ENCODE measurements at regions not wholly inside any gene's neighbourhood (a gene's known extent, or its start where the extent isn't known, plus 50 kb on each side); places are given as distances from the start of the nearest gene placed in this dataset.

DNA sequence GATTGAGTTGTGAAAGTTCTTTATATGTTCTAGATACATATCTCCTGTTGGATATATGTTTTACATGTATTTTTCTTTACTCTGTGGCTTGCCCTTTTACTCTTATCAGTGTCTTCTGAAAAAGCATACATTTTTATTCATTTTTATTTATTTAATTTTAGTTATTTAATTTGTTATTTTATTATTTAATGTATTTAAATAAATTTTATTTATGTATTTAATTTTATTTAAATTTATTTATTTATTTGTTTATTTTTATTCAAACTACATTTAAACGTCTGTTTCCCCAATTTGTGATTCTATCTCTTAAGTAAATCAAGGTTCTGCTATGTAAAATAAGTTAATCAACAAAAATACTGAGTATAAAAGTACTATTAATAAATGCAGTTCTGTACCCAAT is 279.1 kb upstream of the AKR1E2 start:
- Mint-ChIP-seq H3K36me3 (no peaks in the 10 kb centered on the region), H3K9me3 (no peaks in the 10 kb centered on the region), H3K4me3 (no peak overlapping the region), H3K27me3 (ENCODE audit: low read depth) (no peaks in the 10 kb centered on the region), H3K4me1 (no peaks in the 10 kb centered on the region), H3K27ac (no peak overlapping the region)
- ChIA-PET POLR2A (interaction anchor here (0.7 kb wide), 1 partner anchor 16 kb away, joined by 3 read pairs; no protein-coding TSS in a partner anchor), CTCF (no interaction called here)
- ATAC-seq (no peak), DNase-seq (ENCODE audit: low spot score) (no peak)
- TF ChIP-seq FOXP1 (CRISPR knock-in tag; IDR thresholded peaks at IDR 0.05; ENCODE audit: borderline replicate concordance) (no peak), ESRRA (CRISPR knock-in tag; IDR thresholded peaks at IDR 0.05; ENCODE audit: borderline replicate concordance) (no peak), HMGA2 (CRISPR knock-in tag; IDR thresholded peaks at IDR 0.05) (peak; percentile 98)
- TF ChIP-seq, protein P1, sequence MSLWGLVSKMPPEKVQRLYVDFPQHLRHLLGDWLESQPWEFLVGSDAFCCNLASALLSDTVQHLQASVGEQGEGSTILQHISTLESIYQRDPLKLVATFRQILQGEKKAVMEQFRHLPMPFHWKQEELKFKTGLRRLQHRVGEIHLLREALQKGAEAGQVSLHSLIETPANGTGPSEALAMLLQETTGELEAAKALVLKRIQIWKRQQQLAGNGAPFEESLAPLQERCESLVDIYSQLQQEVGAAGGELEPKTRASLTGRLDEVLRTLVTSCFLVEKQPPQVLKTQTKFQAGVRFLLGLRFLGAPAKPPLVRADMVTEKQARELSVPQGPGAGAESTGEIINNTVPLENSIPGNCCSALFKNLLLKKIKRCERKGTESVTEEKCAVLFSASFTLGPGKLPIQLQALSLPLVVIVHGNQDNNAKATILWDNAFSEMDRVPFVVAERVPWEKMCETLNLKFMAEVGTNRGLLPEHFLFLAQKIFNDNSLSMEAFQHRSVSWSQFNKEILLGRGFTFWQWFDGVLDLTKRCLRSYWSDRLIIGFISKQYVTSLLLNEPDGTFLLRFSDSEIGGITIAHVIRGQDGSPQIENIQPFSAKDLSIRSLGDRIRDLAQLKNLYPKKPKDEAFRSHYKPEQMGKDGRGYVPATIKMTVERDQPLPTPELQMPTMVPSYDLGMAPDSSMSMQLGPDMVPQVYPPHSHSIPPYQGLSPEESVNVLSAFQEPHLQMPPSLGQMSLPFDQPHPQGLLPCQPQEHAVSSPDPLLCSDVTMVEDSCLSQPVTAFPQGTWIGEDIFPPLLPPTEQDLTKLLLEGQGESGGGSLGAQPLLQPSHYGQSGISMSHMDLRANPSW (CRISPR knock-in tag; conservative IDR thresholded peaks at IDR 0.05; ENCODE audit: low read depth): no peak
- TF ChIP-seq, protein P2, sequence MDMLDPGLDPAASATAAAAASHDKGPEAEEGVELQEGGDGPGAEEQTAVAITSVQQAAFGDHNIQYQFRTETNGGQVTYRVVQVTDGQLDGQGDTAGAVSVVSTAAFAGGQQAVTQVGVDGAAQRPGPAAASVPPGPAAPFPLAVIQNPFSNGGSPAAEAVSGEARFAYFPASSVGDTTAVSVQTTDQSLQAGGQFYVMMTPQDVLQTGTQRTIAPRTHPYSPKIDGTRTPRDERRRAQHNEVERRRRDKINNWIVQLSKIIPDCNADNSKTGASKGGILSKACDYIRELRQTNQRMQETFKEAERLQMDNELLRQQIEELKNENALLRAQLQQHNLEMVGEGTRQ (CRISPR knock-in tag; IDR thresholded peaks at IDR 0.05): no peak

DNA sequence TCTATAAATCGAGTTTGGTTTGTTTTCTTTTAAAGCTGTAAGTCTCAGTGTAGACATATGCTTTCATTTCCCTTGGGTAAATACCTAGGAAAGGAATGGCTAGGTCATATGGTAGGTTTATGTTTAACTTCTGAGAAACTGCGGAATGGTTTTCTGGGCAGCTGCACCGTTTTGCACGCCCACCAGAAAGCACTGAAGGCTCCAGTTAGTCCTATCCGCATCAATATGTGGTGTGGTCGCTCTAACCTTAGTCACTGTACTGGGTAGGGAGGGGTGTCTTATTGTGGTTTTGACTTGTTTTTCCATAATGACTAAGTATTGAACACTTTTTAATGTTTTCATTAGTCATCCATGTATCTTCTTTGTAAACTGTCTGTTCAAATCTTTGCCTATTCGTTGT is 279.5 kb upstream of the AKR1E2 start:
- H3K27me3 Mint-ChIP-seq (ENCODE audit: low read depth): no peaks in the 10 kb centered on the region
- H3K4me1 Mint-ChIP-seq: no peaks in the 10 kb centered on the region
- ATAC-seq: no peak
- no peak for DNase-seq (ENCODE audit: low spot score)
- H3K27ac Mint-ChIP-seq: no peak overlapping the region
- no peaks in the 10 kb centered on the region for H3K36me3 Mint-ChIP-seq
- CTCF ChIA-PET: no interaction called here
- POLR2A ChIA-PET: no interaction called here
- peaks cover under 1% of the 10 kb centered on the region; the same call in 1 of the 2 replicates for H3K9me3 Mint-ChIP-seq
- no peak overlapping the region for H3K4me3 Mint-ChIP-seq
- TF ChIP-seq TP53 (CRISPR knock-in tag; IDR thresholded peaks at IDR 0.05) (no peak), JAZF1 (CRISPR knock-in tag; IDR thresholded peaks at IDR 0.05) (no peak), IRF2 (CRISPR knock-in tag; IDR thresholded peaks at IDR 0.05; ENCODE audit: borderline replicate concordance, low read depth) (no peak), ZBTB21 (CRISPR knock-in tag; IDR thresholded peaks at IDR 0.05; ENCODE audit: borderline replicate concordance) (no peak), ZNF416 (CRISPR knock-in tag; IDR thresholded peaks at IDR 0.05) (no peak), NR3C1 (CRISPR knock-in tag; conservative IDR thresholded peaks at IDR 0.05; ENCODE audit: low read depth) (no peak), ZNF423 (CRISPR knock-in tag; IDR thresholded peaks at IDR 0.05) (no peak), FOXJ3 (CRISPR knock-in tag; IDR thresholded peaks at IDR 0.05; ENCODE audit: borderline replicate concordance) (no peak), SMAD4 (CRISPR knock-in tag; IDR thresholded peaks at IDR 0.05) (no peak)
- TF ChIP-seq, protein P3, sequence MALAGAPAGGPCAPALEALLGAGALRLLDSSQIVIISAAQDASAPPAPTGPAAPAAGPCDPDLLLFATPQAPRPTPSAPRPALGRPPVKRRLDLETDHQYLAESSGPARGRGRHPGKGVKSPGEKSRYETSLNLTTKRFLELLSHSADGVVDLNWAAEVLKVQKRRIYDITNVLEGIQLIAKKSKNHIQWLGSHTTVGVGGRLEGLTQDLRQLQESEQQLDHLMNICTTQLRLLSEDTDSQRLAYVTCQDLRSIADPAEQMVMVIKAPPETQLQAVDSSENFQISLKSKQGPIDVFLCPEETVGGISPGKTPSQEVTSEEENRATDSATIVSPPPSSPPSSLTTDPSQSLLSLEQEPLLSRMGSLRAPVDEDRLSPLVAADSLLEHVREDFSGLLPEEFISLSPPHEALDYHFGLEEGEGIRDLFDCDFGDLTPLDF (CRISPR knock-in tag; IDR thresholded peaks at IDR 0.05): no peak
- TF ChIP-seq, protein P4, sequence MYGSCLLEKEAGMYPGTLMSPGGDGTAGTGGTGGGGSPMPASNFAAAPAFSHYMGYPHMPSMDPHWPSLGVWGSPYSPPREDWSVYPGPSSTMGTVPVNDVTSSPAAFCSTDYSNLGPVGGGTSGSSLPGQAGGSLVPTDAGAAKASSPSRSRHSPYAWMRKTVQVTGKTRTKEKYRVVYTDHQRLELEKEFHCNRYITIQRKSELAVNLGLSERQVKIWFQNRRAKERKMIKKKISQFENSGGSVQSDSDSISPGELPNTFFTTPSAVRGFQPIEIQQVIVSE (CRISPR knock-in tag; IDR thresholded peaks at IDR 0.05; ENCODE audit: borderline replicate concordance): no peak
- TF ChIP-seq, protein P5, sequence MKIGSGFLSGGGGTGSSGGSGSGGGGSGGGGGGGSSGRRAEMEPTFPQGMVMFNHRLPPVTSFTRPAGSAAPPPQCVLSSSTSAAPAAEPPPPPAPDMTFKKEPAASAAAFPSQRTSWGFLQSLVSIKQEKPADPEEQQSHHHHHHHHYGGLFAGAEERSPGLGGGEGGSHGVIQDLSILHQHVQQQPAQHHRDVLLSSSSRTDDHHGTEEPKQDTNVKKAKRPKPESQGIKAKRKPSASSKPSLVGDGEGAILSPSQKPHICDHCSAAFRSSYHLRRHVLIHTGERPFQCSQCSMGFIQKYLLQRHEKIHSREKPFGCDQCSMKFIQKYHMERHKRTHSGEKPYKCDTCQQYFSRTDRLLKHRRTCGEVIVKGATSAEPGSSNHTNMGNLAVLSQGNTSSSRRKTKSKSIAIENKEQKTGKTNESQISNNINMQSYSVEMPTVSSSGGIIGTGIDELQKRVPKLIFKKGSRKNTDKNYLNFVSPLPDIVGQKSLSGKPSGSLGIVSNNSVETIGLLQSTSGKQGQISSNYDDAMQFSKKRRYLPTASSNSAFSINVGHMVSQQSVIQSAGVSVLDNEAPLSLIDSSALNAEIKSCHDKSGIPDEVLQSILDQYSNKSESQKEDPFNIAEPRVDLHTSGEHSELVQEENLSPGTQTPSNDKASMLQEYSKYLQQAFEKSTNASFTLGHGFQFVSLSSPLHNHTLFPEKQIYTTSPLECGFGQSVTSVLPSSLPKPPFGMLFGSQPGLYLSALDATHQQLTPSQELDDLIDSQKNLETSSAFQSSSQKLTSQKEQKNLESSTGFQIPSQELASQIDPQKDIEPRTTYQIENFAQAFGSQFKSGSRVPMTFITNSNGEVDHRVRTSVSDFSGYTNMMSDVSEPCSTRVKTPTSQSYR (CRISPR knock-in tag; IDR thresholded peaks at IDR 0.05): no peak
- TF ChIP-seq, protein P6, sequence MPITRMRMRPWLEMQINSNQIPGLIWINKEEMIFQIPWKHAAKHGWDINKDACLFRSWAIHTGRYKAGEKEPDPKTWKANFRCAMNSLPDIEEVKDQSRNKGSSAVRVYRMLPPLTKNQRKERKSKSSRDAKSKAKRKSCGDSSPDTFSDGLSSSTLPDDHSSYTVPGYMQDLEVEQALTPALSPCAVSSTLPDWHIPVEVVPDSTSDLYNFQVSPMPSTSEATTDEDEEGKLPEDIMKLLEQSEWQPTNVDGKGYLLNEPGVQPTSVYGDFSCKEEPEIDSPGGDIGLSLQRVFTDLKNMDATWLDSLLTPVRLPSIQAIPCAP (CRISPR knock-in tag; IDR thresholded peaks at IDR 0.05): no peak
- TF ChIP-seq, protein P7, sequence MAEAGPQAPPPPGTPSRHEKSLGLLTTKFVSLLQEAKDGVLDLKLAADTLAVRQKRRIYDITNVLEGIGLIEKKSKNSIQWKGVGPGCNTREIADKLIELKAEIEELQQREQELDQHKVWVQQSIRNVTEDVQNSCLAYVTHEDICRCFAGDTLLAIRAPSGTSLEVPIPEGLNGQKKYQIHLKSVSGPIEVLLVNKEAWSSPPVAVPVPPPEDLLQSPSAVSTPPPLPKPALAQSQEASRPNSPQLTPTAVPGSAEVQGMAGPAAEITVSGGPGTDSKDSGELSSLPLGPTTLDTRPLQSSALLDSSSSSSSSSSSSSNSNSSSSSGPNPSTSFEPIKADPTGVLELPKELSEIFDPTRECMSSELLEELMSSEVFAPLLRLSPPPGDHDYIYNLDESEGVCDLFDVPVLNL (CRISPR knock-in tag; IDR thresholded peaks at IDR 0.05; ENCODE audit: borderline replicate concordance, low read depth): no peak
- TF ChIP-seq, protein P8, sequence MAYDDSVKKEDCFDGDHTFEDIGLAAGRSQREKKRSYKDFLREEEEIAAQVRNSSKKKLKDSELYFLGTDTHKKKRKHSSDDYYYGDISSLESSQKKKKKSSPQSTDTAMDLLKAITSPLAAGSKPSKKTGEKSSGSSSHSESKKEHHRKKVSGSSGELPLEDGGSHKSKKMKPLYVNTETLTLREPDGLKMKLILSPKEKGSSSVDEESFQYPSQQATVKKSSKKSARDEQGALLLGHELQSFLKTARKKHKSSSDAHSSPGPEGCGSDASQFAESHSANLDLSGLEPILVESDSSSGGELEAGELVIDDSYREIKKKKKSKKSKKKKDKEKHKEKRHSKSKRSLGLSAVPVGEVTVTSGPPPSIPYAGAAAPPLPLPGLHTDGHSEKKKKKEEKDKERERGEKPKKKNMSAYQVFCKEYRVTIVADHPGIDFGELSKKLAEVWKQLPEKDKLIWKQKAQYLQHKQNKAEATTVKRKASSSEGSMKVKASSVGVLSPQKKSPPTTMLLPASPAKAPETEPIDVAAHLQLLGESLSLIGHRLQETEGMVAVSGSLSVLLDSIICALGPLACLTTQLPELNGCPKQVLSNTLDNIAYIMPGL (CRISPR knock-in tag; IDR thresholded peaks at IDR 0.05): no peak
- TF ChIP-seq, protein P9, sequence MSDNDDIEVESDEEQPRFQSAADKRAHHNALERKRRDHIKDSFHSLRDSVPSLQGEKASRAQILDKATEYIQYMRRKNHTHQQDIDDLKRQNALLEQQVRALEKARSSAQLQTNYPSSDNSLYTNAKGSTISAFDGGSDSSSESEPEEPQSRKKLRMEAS (CRISPR knock-in tag; IDR thresholded peaks at IDR 0.05): no peak
- TF ChIP-seq, protein P10, sequence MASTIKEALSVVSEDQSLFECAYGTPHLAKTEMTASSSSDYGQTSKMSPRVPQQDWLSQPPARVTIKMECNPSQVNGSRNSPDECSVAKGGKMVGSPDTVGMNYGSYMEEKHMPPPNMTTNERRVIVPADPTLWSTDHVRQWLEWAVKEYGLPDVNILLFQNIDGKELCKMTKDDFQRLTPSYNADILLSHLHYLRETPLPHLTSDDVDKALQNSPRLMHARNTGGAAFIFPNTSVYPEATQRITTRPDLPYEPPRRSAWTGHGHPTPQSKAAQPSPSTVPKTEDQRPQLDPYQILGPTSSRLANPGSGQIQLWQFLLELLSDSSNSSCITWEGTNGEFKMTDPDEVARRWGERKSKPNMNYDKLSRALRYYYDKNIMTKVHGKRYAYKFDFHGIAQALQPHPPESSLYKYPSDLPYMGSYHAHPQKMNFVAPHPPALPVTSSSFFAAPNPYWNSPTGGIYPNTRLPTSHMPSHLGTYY (CRISPR knock-in tag; IDR thresholded peaks at IDR 0.05): no peak
